GM12878 (cell line): ENCODE measurements at regions not wholly inside any gene's neighbourhood (a gene's known extent, or its start where the extent isn't known, plus 50 kb on each side); places are given as distances from the start of the nearest gene placed in this dataset.

ENCODE experiments used
- ATAC-seq: fragments of 200-7000 bp; cut with Tn5 transposase; 3 replicates; pipeline ENCODE4 v1.9.1; 2020; ENCODE audit warnings: mild to moderate bottlenecking, moderate library complexity
- BruUV-seq: library from RNA; stranded (reverse); fragments of 400-500 nt; replicated peaks from 2 replicates; lab custom pipeline; 2021; lab: Mats Ljungman, UMichigan
- CTCF ChIA-PET: fragments of 300-600 bp; sonication (Branson Sonifier 250); formaldehyde crosslinking; extraction: SDS; loops from one replicate; lab custom pipeline; 2021; ENCODE audit warnings: inconsistent platforms; lab: Yijun Ruan, JAX
- POLR2A ChIA-PET: fragments of 350-600 bp; formaldehyde crosslinking; extraction: SDS; loops from one replicate; lab custom pipeline; 2021; ENCODE audit warnings: inconsistent platforms; lab: Charles Lee
- RAD21 ChIA-PET: fragments of 300-600 bp; sonication (Branson Sonifier 250); formaldehyde crosslinking; loops from one replicate; lab custom pipeline; 2023; ENCODE audit warnings: antibody characterized with exemption; ENCODE audit not compliant: unreplicated experiment; lab: Charles Lee
- SMC1A ChIA-PET: fragments of 300-600 bp; sonication (Branson Sonifier 250); formaldehyde crosslinking; loops from one replicate; lab custom pipeline; 2023; ENCODE audit not compliant: unreplicated experiment, uncharacterized antibody; lab: Charles Lee
- DNase-seq: peaks from one replicate; pipeline ENCODE4 v3.0.0-alpha.2; 2011; ENCODE audit warnings: low read depth, low spot score
- FAIRE-seq: peaks from 3 replicates; lab custom pipeline; 2011; peaks lifted over from hg19 to GRCh38; lab: Jason Lieb, UNC
- H2AFZ ChIP-seq: 2 replicates; pipeline ENCODE4 v1.6.0; 2011; ENCODE audit warnings: low read depth, low read length, control low read depth; ENCODE audit not compliant: control insufficient read depth
- H3K27ac ChIP-seq: 2 replicates; pipeline ENCODE4 v1.5.1; 2011; ENCODE audit warnings: control low read depth; ENCODE audit not compliant: control insufficient read depth, insufficient read depth
- H3K27me3 ChIP-seq, 2 experiments: replicated peaks in 1 of 2; 2 replicates each; pipeline versions ENCODE4 v1.6.0 to v1.6.1; 2011; ENCODE audit warnings: low read length in 1 of 2; ENCODE audit not compliant: control insufficient read depth in 2 of 2, insufficient read depth in 2 of 2
- H3K36me3 ChIP-seq, 2 experiments: 2 replicates each; pipeline ENCODE4 v1.5.1; 2011; ENCODE audit warnings: low read length in 1 of 2; ENCODE audit not compliant: control insufficient read depth in 2 of 2, insufficient read depth in 2 of 2
- H3K4me1 ChIP-seq: 2 replicates; pipeline ENCODE4 v1.6.1; 2011; ENCODE audit warnings: mild to moderate bottlenecking, low read length, moderate library complexity, mixed read lengths; ENCODE audit not compliant: control insufficient read depth, insufficient read depth
- H3K4me2 ChIP-seq: 2 replicates; pipeline ENCODE4 v1.6.0; 2011; ENCODE audit warnings: control low read depth; ENCODE audit not compliant: control insufficient read depth, insufficient read depth
- H3K4me3 ChIP-seq: fragments of 200-600 bp; sonication (generic); 2 replicates; pipeline ENCODE4 v1.5.1; 2016
- H3K79me2 ChIP-seq: 2 replicates; pipeline ENCODE4 v1.6.0; 2011; ENCODE audit warnings: low read length; ENCODE audit not compliant: control insufficient read depth, insufficient read depth
- H3K9ac ChIP-seq: 2 replicates; pipeline ENCODE4 v1.8.0; 2011; ENCODE audit warnings: low read length, control low read depth, mixed read lengths; ENCODE audit not compliant: control insufficient read depth, insufficient read depth
- H3K9me3 ChIP-seq: replicated peaks from 3 replicates; pipeline ENCODE4 v1.5.1; 2011; ENCODE audit warnings: mild to moderate bottlenecking, low read length; ENCODE audit not compliant: control insufficient read depth, insufficient read depth
- H4K20me1 ChIP-seq: 2 replicates; pipeline ENCODE4 v1.6.0; 2011; ENCODE audit not compliant: control insufficient read depth, insufficient read depth
- HDAC2 ChIP-seq: fragments of 200-600 bp; sonication (generic); IDR thresholded peaks from 2 replicates; pipeline ENCODE4 v1.6.1; 2017
- HDAC6 ChIP-seq: fragments of 200-600 bp; sonication (generic); IDR thresholded peaks from one replicate; pipeline ENCODE4 v1.8.0; 2017; ENCODE audit warnings: antibody characterized with exemption; ENCODE audit not compliant: unreplicated experiment
- NFXL1 ChIP-seq: fragments of 450-650 bp; IDR thresholded peaks from 2 replicates; pipeline ENCODE4 v1.6.1; 2017; ENCODE audit warnings: antibody characterized with exemption, mild to moderate bottlenecking, borderline replicate concordance
- NR2F1 ChIP-seq: fragments of 450-650 bp; conservative IDR thresholded peaks from 2 replicates; pipeline ENCODE4 v1.6.1; 2017; ENCODE audit warnings: mild to moderate bottlenecking
- RCOR1 ChIP-seq: conservative IDR thresholded peaks from 2 replicates; pipeline ENCODE4 v1.6.1; 2012; ENCODE audit warnings: low read depth, low read length, improper control_type of control experiment
- RFX5 ChIP-seq: IDR thresholded peaks from 2 replicates; pipeline ENCODE4 v1.6.1; 2011; ENCODE audit warnings: low read depth, low read length, improper control_type of control experiment
- SKIL ChIP-seq: fragments of 450-650 bp; IDR thresholded peaks from 2 replicates; pipeline ENCODE4 v1.6.1; 2017; ENCODE audit warnings: mild to moderate bottlenecking, low read depth, inconsistent platforms; ENCODE audit not compliant: poor library complexity, severe bottlenecking
- SPI1 ChIP-seq: IDR thresholded peaks from 2 replicates; pipeline ENCODE4 v1.6.1; 2011; ENCODE audit warnings: low read depth, mild to moderate bottlenecking, low read length, moderate library complexity, borderline replicate concordance; ENCODE audit not compliant: insufficient read depth
- ZSCAN29 ChIP-seq: fragments of 450-650 bp; IDR thresholded peaks from 2 replicates; pipeline ENCODE4 v1.6.1; 2017; ENCODE audit warnings: mild to moderate bottlenecking, moderate library complexity
- WGBS: methylation state at CpG from one replicate; pipeline ENCODE4 v1.1.6; 2016; ENCODE audit warnings: low lambda C conversion rate; ENCODE audit not compliant: insufficient replicate concordance, insufficient coverage; ENCODE audit errors: missing lambda C conversion rate; 5-methylcytosine and 5-hydroxymethylcytosine counted together
- in situ Hi-C: fragments of 300-500 bp; cut with MboI; formaldehyde crosslinking; loops from 9 replicates; pipeline ENCODE4 v1.14.3; 2018; ENCODE audit warnings: mixed read lengths
- intact Hi-C: fragments of 100-400 bp; cut with micrococcal nuclease; formaldehyde crosslinking; loops from one replicate; pipeline ENCODE4 v1.14.2; 2022; ENCODE audit not compliant: unreplicated experiment

DNA sequence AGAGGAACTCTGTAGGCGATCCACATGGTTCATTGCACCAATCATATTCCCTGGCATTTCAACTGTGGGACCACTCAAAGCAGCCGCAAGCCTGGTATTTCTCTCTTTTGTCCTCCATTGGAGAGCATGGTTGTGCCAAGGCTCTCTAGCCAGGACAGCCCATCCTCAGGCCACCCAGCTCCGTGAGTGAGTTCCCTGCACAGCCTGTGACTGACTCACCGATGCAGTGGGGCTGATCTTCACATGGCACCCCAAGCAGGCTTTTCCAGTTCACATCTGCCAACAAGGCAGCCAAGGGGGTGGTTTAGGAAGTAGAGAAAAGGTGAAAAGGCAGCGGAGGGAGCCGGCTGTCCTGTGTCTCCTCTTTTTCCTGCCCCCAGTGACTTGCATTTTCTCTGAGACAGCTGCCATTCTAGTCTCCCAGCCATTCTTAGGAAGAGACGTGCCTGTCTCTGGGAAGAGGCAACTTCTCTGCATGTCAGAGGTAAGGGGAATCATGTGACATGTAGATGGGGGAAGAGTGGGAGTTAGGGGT lies 69.2 kb downstream of the MID1IP1 start:
- no TSS peak for BruUV-seq

More for the DNA sequence above, 69.2 kb downstream of the MID1IP1 start:
- CTCF ChIA-PET = no interaction called here
- Histone ChIP-seq H2AFZ (no peak overlapping the region), H3K4me1 (no peaks in the 10 kb centered on the region), H4K20me1 (no peaks in the 10 kb centered on the region), H3K9me3 (no peaks in the 10 kb centered on the region), H3K27me3 (no peaks in the 10 kb centered on the region), H3K9ac (no peak overlapping the region), H3K36me3 (no peaks in the 10 kb centered on the region), H3K79me2 (no peaks in the 10 kb centered on the region), H3K27ac (no peak overlapping the region), H3K4me2 (no peak overlapping the region), H3K4me3 (no peak overlapping the region)
- no peak for ATAC-seq
- RAD21 ChIA-PET = interaction anchor here (2.0 kb wide), 1 partner anchor 29 kb away, joined by 4 read pairs; no protein-coding TSS in a partner anchor
- in situ Hi-C loops (no loop called here), intact Hi-C loops (no loop called here)
- WGBS = 24% methylated on average over 7 of the region's 7 CpGs
- DNase-seq = no peak
- no peak for FAIRE-seq
- TF ChIP-seq SPI1 (no peak), ZSCAN29 (no peak), HDAC2 (no peak), HDAC6 (no peak), RFX5 (no peak), RCOR1 (no peak), SKIL (no peak), NFXL1 (no peak), NR2F1 (no peak)
- POLR2A ChIA-PET = no interaction called here
- SMC1A ChIA-PET = no interaction called here
